Peyer's patch (tissue), 4 donors: ENCODE measurements at regions not wholly inside any gene's neighbourhood (a gene's known extent, or its start where the extent isn't known, plus 50 kb on each side); places are given as distances from the start of the nearest gene placed in this dataset.

Experiments used
- DNase-seq, 3 donors: peaks; one replicate each; pipeline ENCODE4 v3.0.0-alpha.2; 2017 to 2019
- H3K27ac ChIP-seq, 4 donors: fragments of 200-600 bp; sonication (generic); one replicate each; pipeline ENCODE4 v1.5.1; 2016 to 2019
- H3K27me3 ChIP-seq, 2 donors: fragments of 200-600 bp; sonication (generic); one replicate each; pipeline ENCODE4 v1.5.1; 2019
- H3K36me3 ChIP-seq, 3 donors: fragments of 200-600 bp; sonication (generic); one replicate each; pipeline ENCODE4 v1.5.1; 2016 to 2019
- H3K4me1 ChIP-seq, 4 donors: fragments of 200-600 bp; sonication (generic); one replicate each; pipeline ENCODE4 v1.5.1; 2016 to 2019
- H3K4me3 ChIP-seq, 4 donors: fragments of 200-600 bp; sonication (generic); 1 replicate in 3 of 4; 2 replicates in 1 of 4; pipeline ENCODE4 v1.5.1; 2016 to 2019; ENCODE audit warnings: mild to moderate bottlenecking in 1 of 4
- H3K9me3 ChIP-seq, 4 donors: fragments of 200-600 bp; sonication (generic); one replicate each; pipeline ENCODE4 v1.5.1; 2016 to 2019; ENCODE audit warnings: mild to moderate bottlenecking in 1 of 4
- CTCF ChIP-seq, 6 experiments: fragments of 450-650 bp in 4 of 6; fragments of 200-600 bp in 2 of 6; sonication (generic) in 1 of 6; IDR thresholded peaks; one replicate each; pipeline ENCODE4 v1.5.1; 2017 to 2019; ENCODE audit warnings: antibody characterized with exemption in 6 of 6, mild to moderate bottlenecking in 3 of 6, moderate library complexity in 1 of 6
- POLR2A ChIP-seq, 2 donors: fragments of 450-650 bp; IDR thresholded peaks; one replicate each; pipeline ENCODE4 v1.5.1; 2017; ENCODE audit warnings: antibody characterized with exemption in 2 of 2, mild to moderate bottlenecking in 2 of 2, moderate library complexity in 2 of 2

- DNase-seq: no peak
- Histone ChIP-seq H3K4me3 (no peak overlapping the region), H3K4me1 (no peaks in the 10 kb centered on the region), H3K36me3 (no peaks in the 10 kb centered on the region), H3K27ac (no peak overlapping the region), H3K27me3 (no peaks in the 10 kb centered on the region), H3K9me3 (no peaks in the 10 kb centered on the region)
- no peak for TF ChIP-seq POLR2A (IDR thresholded peaks at IDR 0.05)
- TF ChIP-seq CTCF (IDR thresholded peaks at IDR 0.05): no peak
These were observed 466.1 kb downstream of the SPATA31D1 start for GRCh38 chr9:82454509-82455190.

GRCh38 chr9:82456642-82457041 lies 468.1 kb downstream of the SPATA31D1 start:
- no peak for TF ChIP-seq CTCF (IDR thresholded peaks at IDR 0.05)
- no peak for TF ChIP-seq POLR2A (IDR thresholded peaks at IDR 0.05)
- no peaks in the 10 kb centered on the region for H3K9me3 ChIP-seq
- H3K4me3 ChIP-seq: no peak overlapping the region
- no peaks in the 10 kb centered on the region for H3K27me3 ChIP-seq
- H3K36me3 ChIP-seq: no peaks in the 10 kb centered on the region
- no peak for DNase-seq
- no peak overlapping the region for H3K27ac ChIP-seq
- no peaks in the 10 kb centered on the region for H3K4me1 ChIP-seq

- H3K4me1 ChIP-seq: no peaks in the 10 kb centered on the region
- no peak overlapping the region for H3K4me3 ChIP-seq
These were observed 468.7 kb downstream of the SPATA31D1 start for GRCh38 chr9:82457298-82457697.

GRCh38 chr9:82457891-82458290 lies 469.3 kb downstream of the SPATA31D1 start:
- DNase-seq: no peak
- no peak overlapping the region for H3K4me3 ChIP-seq
- no peaks in the 10 kb centered on the region for H3K36me3 ChIP-seq
- no peaks in the 10 kb centered on the region for H3K4me1 ChIP-seq
- H3K27me3 ChIP-seq: no peaks in the 10 kb centered on the region
- H3K9me3 ChIP-seq: no peaks in the 10 kb centered on the region
- TF ChIP-seq POLR2A (IDR thresholded peaks at IDR 0.05): no peak
- TF ChIP-seq CTCF (IDR thresholded peaks at IDR 0.05): no peak
- no peak overlapping the region for H3K27ac ChIP-seq

More at GRCh38 chr9:82457298-82457697, 468.7 kb downstream of the SPATA31D1 start:
- H3K36me3 ChIP-seq: no peaks in the 10 kb centered on the region
- no peak for TF ChIP-seq POLR2A (IDR thresholded peaks at IDR 0.05)
- no peak for TF ChIP-seq CTCF (IDR thresholded peaks at IDR 0.05)
- H3K27me3 ChIP-seq: no peaks in the 10 kb centered on the region
- DNase-seq: no peak
- no peak overlapping the region for H3K27ac ChIP-seq
- H3K9me3 ChIP-seq: no peaks in the 10 kb centered on the region

GRCh38 chr9:82458296-82458695 lies 469.7 kb downstream of the SPATA31D1 start:
- H3K27me3 ChIP-seq: no peaks in the 10 kb centered on the region
- no peak overlapping the region for H3K27ac ChIP-seq
- DNase-seq: no peak
- H3K9me3 ChIP-seq: no peaks in the 10 kb centered on the region
- TF ChIP-seq POLR2A (IDR thresholded peaks at IDR 0.05): no peak
- TF ChIP-seq CTCF (IDR thresholded peaks at IDR 0.05): no peak
- no peaks in the 10 kb centered on the region for H3K36me3 ChIP-seq
- no peaks in the 10 kb centered on the region for H3K4me1 ChIP-seq
- no peak overlapping the region for H3K4me3 ChIP-seq
